Mesenchymal stem cell (in vitro differentiated cells and primary cell): ENCODE measurements at regions not wholly inside any gene's neighbourhood (a gene's known extent, or its start where the extent isn't known, plus 50 kb on each side); places are given as distances from the start of the nearest gene placed in this dataset.
"Not testable (repeated sequence)": the region's sequence is repeated elsewhere in the genome, so short reads cannot be mapped to it uniquely, and the experiment has no call there.

Experiments used
- DNase-seq: peaks from one replicate; pipeline ENCODE4 v3.0.0-alpha.2; 2013
- H2AFZ ChIP-seq: one replicate; pipeline ENCODE4 v1.6.1; 2013; ENCODE audit warnings: low read depth, mild to moderate bottlenecking, control low read depth, inconsistent platforms, low read length, moderate library complexity
- H2AK5ac ChIP-seq: 2 replicates; pipeline ENCODE4 v1.6.1; 2013; ENCODE audit warnings: low read length, moderate library complexity, mild to moderate bottlenecking, inconsistent platforms; ENCODE audit not compliant: severe bottlenecking
- H2BK120ac ChIP-seq: one replicate; pipeline ENCODE4 v1.6.1; 2013; ENCODE audit warnings: low read depth, mild to moderate bottlenecking, inconsistent platforms, low read length, moderate library complexity
- H2BK12ac ChIP-seq, 2 experiments: one replicate each; pipeline ENCODE4 v1.6.1; 2013; ENCODE audit warnings: inconsistent platforms in 2 of 2, low read length in 2 of 2, mild to moderate bottlenecking in 2 of 2, moderate library complexity in 2 of 2, control low read depth in 1 of 2
- H2BK15ac ChIP-seq: one replicate; pipeline ENCODE4 v1.6.1; 2013; ENCODE audit warnings: mild to moderate bottlenecking, low read depth, inconsistent platforms; ENCODE audit not compliant: poor library complexity, severe bottlenecking
- H2BK5ac ChIP-seq: 2 replicates; pipeline ENCODE4 v1.6.1; 2013; ENCODE audit warnings: low read depth, mild to moderate bottlenecking, low read length, control low read depth, inconsistent platforms; ENCODE audit not compliant: poor library complexity, severe bottlenecking
- H3K14ac ChIP-seq, 2 experiments: one replicate each; pipeline ENCODE4 v1.6.1; 2013; ENCODE audit warnings: inconsistent platforms in 2 of 2, low read length in 2 of 2, control low read depth in 1 of 2, mild to moderate bottlenecking in 1 of 2, moderate library complexity in 1 of 2
- H3K18ac ChIP-seq, 2 experiments: one replicate each; pipeline ENCODE4 v1.6.1; 2013; ENCODE audit warnings: inconsistent platforms in 2 of 2, low read length in 2 of 2, control low read depth in 1 of 2, low read depth in 1 of 2, mild to moderate bottlenecking in 1 of 2
- H3K23ac ChIP-seq, 2 experiments: one replicate each; pipeline ENCODE4 v1.6.1; 2013; ENCODE audit warnings: inconsistent platforms in 2 of 2, low read length in 2 of 2, mild to moderate bottlenecking in 2 of 2, moderate library complexity in 2 of 2, control low read depth in 1 of 2
- H3K27ac ChIP-seq: 2 replicates; pipeline ENCODE4 v1.5.1; 2013; ENCODE audit warnings: mild to moderate bottlenecking, moderate library complexity, low read length, control low read depth, inconsistent platforms; ENCODE audit not compliant: poor library complexity, severe bottlenecking
- H3K27me3 ChIP-seq, 2 experiments: 2 replicates each; pipeline versions ENCODE4 v1.6.1 to v1.7.0; 2013; ENCODE audit warnings: low read length in 2 of 2, mild to moderate bottlenecking in 2 of 2, moderate library complexity in 2 of 2, control low read depth in 1 of 2, inconsistent platforms in 1 of 2; ENCODE audit not compliant: control insufficient read depth in 1 of 2, insufficient read depth in 1 of 2
- H3K36me3 ChIP-seq, 2 experiments: 2 replicates each; pipeline versions ENCODE4 v1.6.1 to v1.7.0; 2013; ENCODE audit warnings: low read length in 2 of 2, control low read depth in 1 of 2, inconsistent platforms in 1 of 2, low read depth in 1 of 2, mild to moderate bottlenecking in 1 of 2; ENCODE audit not compliant: insufficient read depth in 2 of 2, control insufficient read depth in 1 of 2
- H3K4ac ChIP-seq, 2 experiments: one replicate each; pipeline ENCODE4 v1.6.1; 2013; ENCODE audit warnings: inconsistent platforms in 2 of 2, low read length in 2 of 2, mild to moderate bottlenecking in 2 of 2, moderate library complexity in 2 of 2, control low read depth in 1 of 2, low read depth in 1 of 2
- H3K4me1 ChIP-seq: 2 replicates; pipeline ENCODE4 v1.6.1; 2013; ENCODE audit warnings: low read depth, low read length, control low read depth; ENCODE audit not compliant: control insufficient read depth, insufficient read depth
- H3K4me2 ChIP-seq: 2 replicates; pipeline ENCODE4 v1.6.1; 2013; ENCODE audit warnings: low read length, mild to moderate bottlenecking, inconsistent platforms; ENCODE audit not compliant: poor library complexity, severe bottlenecking
- H3K4me3 ChIP-seq, 2 experiments: 2 replicates each; pipeline versions ENCODE4 v1.5.1 to v1.7.0; 2013; ENCODE audit warnings: low read length in 2 of 2, mild to moderate bottlenecking in 2 of 2, control low read depth in 1 of 2, low read depth in 1 of 2; ENCODE audit not compliant: insufficient read depth in 1 of 2
- H3K79me1 ChIP-seq: replicated peaks from 2 replicates; pipeline ENCODE4 v1.6.1; 2013; ENCODE audit warnings: mild to moderate bottlenecking, control low read depth, low read length, inconsistent platforms; ENCODE audit not compliant: poor library complexity, severe bottlenecking
- H3K9ac ChIP-seq: 2 replicates; pipeline ENCODE4 v1.7.0; 2013; ENCODE audit warnings: mild to moderate bottlenecking, low read length, moderate library complexity
- H3K9me3 ChIP-seq: 2 replicates; pipeline ENCODE4 v1.7.0; 2013; ENCODE audit warnings: mild to moderate bottlenecking, low read length; ENCODE audit not compliant: control insufficient read depth
- H4K8ac ChIP-seq: one replicate; pipeline ENCODE4 v1.6.1; 2013; ENCODE audit warnings: inconsistent platforms, mild to moderate bottlenecking, low read length, moderate library complexity
- H4K91ac ChIP-seq: one replicate; pipeline ENCODE4 v1.6.1; 2013; ENCODE audit warnings: mild to moderate bottlenecking, low read length, inconsistent platforms
- WGBS: methylation state at CpG from one replicate; pipeline ENCODE4 v1.1.7; 2013; ENCODE audit warnings: mixed read lengths; 5-methylcytosine and 5-hydroxymethylcytosine counted together

- H2BK5ac ChIP-seq, result no peak overlapping the region
- H3K4me2 ChIP-seq, result no peak overlapping the region
- no peak overlapping the region for H3K23ac ChIP-seq
- no peak overlapping the region for H2AK5ac ChIP-seq
- WGBS, result 69% methylated on average over 3 of the region's 4 CpGs
- H3K9me3 ChIP-seq, result no peaks in the 10 kb centered on the region
- no peak overlapping the region for H2BK12ac ChIP-seq
- H4K91ac ChIP-seq, result no peak overlapping the region
- DNase-seq, result no peak
- H2BK15ac ChIP-seq, result no peak overlapping the region
- H3K18ac ChIP-seq, result no peak overlapping the region
- peaks cover 3% of the 10 kb centered on the region for H3K4me1 ChIP-seq
- H3K27me3 ChIP-seq, result peaks cover 10 to 78% of the 10 kb centered on the region in 2 experiments
- H4K8ac ChIP-seq, result no peak overlapping the region
- H3K14ac ChIP-seq, result no peak overlapping the region
- H3K79me1 ChIP-seq, result no peaks in the 10 kb centered on the region
- no peak overlapping the region for H3K4me3 ChIP-seq
- H3K4ac ChIP-seq, result no peak overlapping the region
- H3K27ac ChIP-seq, result no peak overlapping the region
- no peak overlapping the region for H2AFZ ChIP-seq
- no peak overlapping the region for H3K9ac ChIP-seq
- H2BK120ac ChIP-seq, result no peak overlapping the region
- H3K36me3 ChIP-seq, result no peaks in the 10 kb centered on the region
These were observed 63.7 kb upstream of the PRR23C start for GRCh38 chr3:139108253-139108969.

- Histone ChIP-seq H3K79me1 (no peaks in the 10 kb centered on the region), H3K27me3 (peaks cover 6 to 74% of the 10 kb centered on the region in 2 experiments), H3K14ac (no peak overlapping the region), H2BK120ac (no peak overlapping the region), H2BK12ac (no peak overlapping the region), H3K18ac (no peak overlapping the region), H2AFZ (no peak overlapping the region), H3K4me1 (peaks cover 3% of the 10 kb centered on the region), H3K4me2 (no peak overlapping the region), H3K9me3 (no peaks in the 10 kb centered on the region), H3K27ac (no peak overlapping the region), H3K9ac (no peak overlapping the region), H4K91ac (no peak overlapping the region), H3K36me3 (no peaks in the 10 kb centered on the region), H2BK5ac (no peak overlapping the region), H4K8ac (no peak overlapping the region), H2BK15ac (no peak overlapping the region), H3K4ac (no peak overlapping the region), H3K4me3 (peak overlapping the region in 1 of 2 experiments; percentile 7), H3K23ac (no peak overlapping the region), H2AK5ac (no peak overlapping the region)
- 42% methylated on average over 3 of the region's 5 CpGs for WGBS
- DNase-seq, result no peak
These were observed 64.6 kb upstream of the PRR23C start for GRCh38 chr3:139109271-139109670.

GRCh38 chr3:139110072-139110830, 65.6 kb upstream of the PRR23C start:
- no peak overlapping the region for H2BK120ac ChIP-seq
- WGBS, result 63% methylated on average over 9 of the region's 10 CpGs
- no peak for DNase-seq

GRCh38 chr3:139110929-139111328, 66.2 kb upstream of the PRR23C start:
- H3K18ac ChIP-seq, H4K8ac ChIP-seq, H3K14ac ChIP-seq, H3K9ac ChIP-seq, H3K4ac ChIP-seq, H3K79me1 ChIP-seq, H2AFZ ChIP-seq, H3K4me1 ChIP-seq, H3K23ac ChIP-seq, H2AK5ac ChIP-seq, H2BK120ac ChIP-seq, H3K4me2 ChIP-seq, H3K27ac ChIP-seq, H2BK5ac ChIP-seq, H2BK15ac ChIP-seq, H3K4me3 ChIP-seq, H3K9me3 ChIP-seq, H3K36me3 ChIP-seq, H2BK12ac ChIP-seq, H4K91ac ChIP-seq, DNase-seq: not testable (repeated sequence)
- 42% methylated on average over 2 of the region's 2 CpGs for WGBS
- H3K27me3 ChIP-seq, result peaks cover 6 to 67% of the 10 kb centered on the region in 2 experiments

More at GRCh38 chr3:139110072-139110830, 65.6 kb upstream of the PRR23C start:
- Histone ChIP-seq H4K91ac (no peak overlapping the region), H3K9ac (no peak overlapping the region), H2BK15ac (no peak overlapping the region), H3K27me3 (peaks cover 6 to 70% of the 10 kb centered on the region in 2 experiments), H3K9me3 (no peaks in the 10 kb centered on the region), H3K4ac (no peak overlapping the region), H2BK12ac (no peak overlapping the region), H3K4me2 (no peak overlapping the region), H2AFZ (no peak overlapping the region), H3K36me3 (no peaks in the 10 kb centered on the region), H3K4me1 (peaks cover 3% of the 10 kb centered on the region), H2BK5ac (no peak overlapping the region), H3K23ac (no peak overlapping the region), H3K27ac (no peak overlapping the region), H3K18ac (no peak overlapping the region), H4K8ac (no peak overlapping the region), H2AK5ac (no peak overlapping the region), H3K14ac (no peak overlapping the region), H3K4me3 (no peak overlapping the region), H3K79me1 (no peaks in the 10 kb centered on the region)
